Left colon (tissue), 2 donors: ENCODE measurements at regions not wholly inside any gene's neighbourhood (a gene's known extent, or its start where the extent isn't known, plus 50 kb on each side); places are given as distances from the start of the nearest gene placed in this dataset.
"Not testable (repeated sequence)": the region's sequence is repeated elsewhere in the genome, so short reads cannot be mapped to it uniquely, and the experiment has no call there.

Source experiments
- ATAC-seq: fragments of 200-7000 bp; cut with Tn5 transposase; one replicate; pipeline ENCODE4 v1.9.1; 2020; ENCODE audit warnings: mild to moderate bottlenecking, moderate library complexity
- DNase-seq, 2 donors: peaks; one replicate each; pipeline ENCODE4 v3.0.0-alpha.2; 2020
- intact Hi-C, 2 donors: fragments of 100-400 bp; cut with DNase I in 1 of 2; cut with micrococcal nuclease in 1 of 2; formaldehyde crosslinking; loops; one replicate each; pipeline versions ENCODE4 v1.11.2 to v1.14.0; 2022; cut with DNase I, micrococcal nuclease
- donor health status: DM: no; HTN: no; CAD: no.
- donor health status: DM: yes; HTN: yes; CAD: no.

DNA sequence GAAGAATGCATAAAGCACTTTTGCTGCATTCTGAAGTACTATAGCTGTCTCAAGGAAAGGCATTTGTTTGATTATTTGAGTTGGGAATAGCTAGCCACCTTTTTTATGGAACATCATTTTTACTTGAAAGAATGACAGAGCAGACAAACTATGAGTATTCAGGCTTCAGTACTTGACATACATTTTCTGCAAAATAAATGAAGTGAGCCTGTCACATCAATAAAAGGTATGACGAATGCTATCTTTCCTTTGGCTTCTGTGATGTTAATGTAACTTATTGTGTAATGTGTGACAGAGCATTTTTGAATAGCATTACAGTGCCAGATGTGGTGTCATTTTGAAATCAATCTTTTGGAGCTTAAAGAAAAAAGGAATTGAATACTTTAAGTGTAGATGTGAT is 440.3 kb upstream of the ONECUT1 start:
- DNase-seq (no peak), ATAC-seq (no peak)
- intact Hi-C loops = no loop called here

DNA sequence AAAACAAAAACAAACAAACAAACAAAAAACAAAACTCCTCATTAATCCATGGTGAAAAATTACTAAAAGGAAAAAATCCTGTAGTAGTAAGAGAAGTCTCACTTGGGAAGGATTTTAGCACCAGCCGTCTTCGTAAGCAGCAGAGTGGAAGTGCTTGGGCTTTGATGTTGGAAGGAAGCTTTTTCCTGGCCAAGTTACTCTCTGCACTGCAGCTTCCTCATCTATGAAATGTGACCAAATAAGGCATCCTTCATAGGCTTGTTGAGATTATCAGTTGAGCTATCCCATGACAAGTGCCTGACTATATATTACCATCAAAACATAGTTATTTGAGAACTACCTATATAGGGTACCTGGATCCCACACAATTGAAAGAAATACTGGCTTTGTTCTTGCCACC is 436.4 kb upstream of the ONECUT1 start:
- DNase-seq (no peak), ATAC-seq (no peak)
- intact Hi-C loops = no loop called here

DNA sequence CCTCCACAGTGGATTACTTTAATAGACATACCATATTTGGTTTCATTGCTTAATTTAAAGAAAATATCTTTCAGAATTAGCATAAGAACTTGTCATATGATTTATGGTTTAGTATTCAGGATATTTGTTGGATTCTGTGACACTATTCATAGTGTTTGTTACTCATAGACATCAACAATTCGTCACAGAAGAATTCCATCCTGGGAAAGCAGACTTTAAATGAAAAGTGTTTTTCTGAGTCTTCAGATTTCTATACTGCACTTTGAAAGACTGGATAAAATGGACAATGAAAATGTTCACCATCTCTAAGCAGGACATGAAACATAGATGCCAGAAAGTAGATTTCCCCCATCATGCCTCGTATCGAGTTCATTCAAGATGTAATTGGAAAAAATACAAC is 435.6 kb upstream of the ONECUT1 start:
- intact Hi-C loops = no loop called here
- ATAC-seq = no peak
- DNase-seq = no peak

DNA sequence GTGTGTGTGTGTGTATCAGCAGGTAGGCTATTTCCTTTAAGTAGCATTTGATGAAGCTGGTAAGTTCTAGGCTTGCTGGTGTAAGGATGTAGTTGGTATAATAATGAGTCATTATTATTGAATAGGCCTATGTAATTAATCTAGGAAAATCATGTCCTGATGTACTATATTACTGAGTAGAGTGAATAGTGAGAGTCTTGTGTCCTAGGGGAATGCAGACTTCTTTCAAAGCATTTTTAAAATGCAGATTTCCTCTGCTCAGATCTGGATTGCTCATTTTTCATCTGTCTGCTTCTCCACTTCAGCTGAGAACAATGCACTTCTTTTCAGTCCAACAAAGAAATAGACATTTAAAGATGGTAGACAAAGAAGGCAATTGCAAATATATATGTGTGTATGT is 434.2 kb upstream of the ONECUT1 start:
- ATAC-seq (no peak), DNase-seq (no peak)
- intact Hi-C loops = no loop called here

DNA sequence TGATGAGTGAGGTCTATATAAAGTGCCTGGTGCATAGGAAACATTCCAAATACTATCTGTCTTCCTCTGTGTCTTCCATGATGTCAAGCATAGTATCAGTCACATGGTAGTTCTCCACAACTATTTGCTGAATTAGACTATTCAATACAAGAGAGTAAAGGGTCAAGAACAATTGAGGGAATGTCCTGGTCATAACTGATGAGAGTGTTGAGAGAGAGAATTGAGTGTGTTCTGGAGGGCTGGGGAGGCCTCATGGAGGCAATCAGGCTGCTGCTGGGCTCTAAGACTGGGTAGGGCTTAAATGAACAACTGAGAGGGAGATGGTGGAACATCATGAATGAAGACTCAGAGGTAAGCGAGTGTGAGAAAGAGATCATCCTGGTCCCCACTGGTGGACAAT is 433.7 kb upstream of the ONECUT1 start:
- DNase-seq (no peak), ATAC-seq (no peak)

DNA sequence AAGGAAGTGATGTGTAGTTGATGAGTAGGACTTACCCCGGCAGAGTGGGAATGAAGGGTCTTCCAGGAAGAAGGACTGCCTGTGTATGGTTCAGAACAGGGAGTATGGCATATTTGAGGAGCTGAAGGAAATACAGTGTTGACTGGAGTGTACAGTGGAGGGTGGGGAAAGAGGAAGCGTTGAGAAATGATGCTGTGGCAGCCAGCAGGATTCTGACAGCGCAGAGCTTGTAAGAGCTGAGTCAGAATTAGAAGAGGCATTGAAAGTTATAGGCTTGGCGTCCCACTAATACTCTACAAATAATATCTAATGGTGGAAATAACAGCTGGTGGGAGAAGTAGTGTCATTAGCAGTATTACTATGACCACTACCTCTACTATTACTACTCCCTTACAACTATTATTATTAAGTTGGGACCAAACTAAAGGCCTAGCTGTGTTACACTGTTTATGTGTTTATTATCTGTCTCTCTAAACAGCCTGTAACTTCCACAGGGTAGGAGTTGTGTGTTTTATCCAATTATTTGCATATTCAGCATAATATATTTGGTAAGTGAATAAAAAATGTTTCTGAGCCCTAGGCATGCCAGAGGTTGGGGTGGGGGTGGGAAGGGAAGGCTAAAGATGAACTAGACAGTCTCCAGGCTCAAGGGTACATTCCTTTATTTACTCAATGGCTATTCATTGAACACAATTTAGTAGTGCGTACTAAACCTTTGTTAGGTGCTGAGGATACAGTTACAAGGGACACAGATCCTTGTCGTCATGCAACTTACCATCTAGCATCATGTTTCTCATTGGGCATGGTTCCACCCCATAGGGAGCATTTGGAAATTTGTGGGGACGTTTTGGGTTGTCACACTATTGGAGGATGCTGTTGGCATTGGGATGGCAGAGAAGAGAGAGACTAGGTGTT is 428.8 kb upstream of the ONECUT1 start:
- intact Hi-C loops = no loop called here
- ATAC-seq = no peak
- no peak for DNase-seq

More for the DNA sequence above, 433.7 kb upstream of the ONECUT1 start:
- intact Hi-C loops = no loop called here

DNA sequence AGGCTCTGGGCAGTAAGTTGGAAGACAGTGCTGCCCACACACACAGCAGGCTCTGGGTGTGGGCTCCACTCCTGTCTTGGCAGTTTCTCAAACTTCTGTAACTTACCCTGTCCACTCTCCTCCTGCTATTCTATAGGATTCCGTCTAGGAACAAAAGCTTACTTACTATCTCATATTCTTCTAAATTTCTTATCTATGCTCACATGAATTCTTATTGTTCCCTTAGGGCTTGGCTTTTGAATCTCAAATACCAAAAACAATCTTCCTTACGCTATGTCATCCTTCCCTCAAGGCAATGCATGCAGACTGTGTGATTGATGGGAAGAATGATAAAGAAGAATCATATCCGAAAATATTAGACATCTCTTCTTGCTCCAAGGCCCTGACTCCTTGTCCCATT is 425.9 kb upstream of the ONECUT1 start:
- ATAC-seq (no peak), DNase-seq (no peak)
- intact Hi-C loops = no loop called here

DNA sequence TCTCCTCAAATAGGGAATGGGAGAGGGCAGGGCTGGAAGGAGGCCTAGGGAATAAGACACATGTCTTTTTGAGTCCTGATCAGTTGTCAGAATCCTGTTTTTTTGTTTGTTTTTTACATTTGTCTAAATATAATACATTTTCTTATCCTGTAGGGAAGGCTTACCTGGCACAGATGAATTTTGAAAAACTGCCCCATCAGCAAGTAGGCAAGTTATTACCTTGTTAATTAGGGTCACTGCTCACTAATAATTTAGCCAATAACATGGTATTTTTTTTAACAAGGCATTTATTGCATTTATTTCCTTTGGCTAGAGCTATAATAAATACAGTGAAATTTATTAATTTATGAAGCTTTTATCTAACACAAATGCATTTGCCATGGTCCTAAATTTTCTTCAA is 423.2 kb upstream of the ONECUT1 start:
- DNase-seq (no peak), ATAC-seq (no peak)
- intact Hi-C loops = no loop called here

DNA sequence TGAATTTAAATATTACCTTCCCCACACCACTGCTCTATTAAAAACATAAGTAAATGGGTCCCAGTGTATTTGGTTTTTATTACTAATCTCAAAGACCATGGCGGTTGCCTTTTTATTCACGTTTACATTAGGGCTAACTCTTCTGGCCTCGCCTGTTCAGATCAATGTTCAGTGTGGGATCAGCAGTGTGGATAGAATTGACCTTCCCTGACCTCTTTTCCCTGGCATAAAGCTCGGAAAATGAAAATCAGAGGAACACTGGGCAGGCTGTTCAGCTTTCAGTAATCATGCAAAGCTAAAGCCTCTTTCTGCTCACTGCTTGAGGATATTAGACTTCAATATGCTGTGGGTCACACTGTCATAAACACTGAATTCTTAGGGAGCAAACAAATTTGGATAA is 422.6 kb upstream of the ONECUT1 start:
- no peak for ATAC-seq
- intact Hi-C loops = no loop called here
- DNase-seq = no peak

DNA sequence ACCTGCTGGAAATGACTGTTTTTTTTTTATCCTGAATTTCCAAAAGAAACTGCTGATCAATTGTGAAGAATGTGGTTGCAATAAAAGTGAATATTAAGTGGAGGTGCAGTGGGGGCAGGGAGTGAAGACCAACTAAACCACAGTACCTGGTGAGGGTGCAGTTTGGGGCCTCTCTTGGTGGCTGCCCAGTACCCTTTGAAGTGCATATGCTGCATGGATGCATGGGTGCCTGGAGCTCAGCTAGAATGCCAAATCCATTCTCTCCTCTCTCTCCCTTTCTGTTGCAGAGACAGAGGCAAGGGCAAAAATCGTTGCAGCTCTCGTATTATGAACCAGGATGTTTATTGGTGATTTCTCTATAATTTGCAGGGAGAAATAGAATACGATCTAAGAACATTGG is 420.5 kb upstream of the ONECUT1 start:
- ATAC-seq = no peak
- intact Hi-C loops = no loop called here
- no peak for DNase-seq

DNA sequence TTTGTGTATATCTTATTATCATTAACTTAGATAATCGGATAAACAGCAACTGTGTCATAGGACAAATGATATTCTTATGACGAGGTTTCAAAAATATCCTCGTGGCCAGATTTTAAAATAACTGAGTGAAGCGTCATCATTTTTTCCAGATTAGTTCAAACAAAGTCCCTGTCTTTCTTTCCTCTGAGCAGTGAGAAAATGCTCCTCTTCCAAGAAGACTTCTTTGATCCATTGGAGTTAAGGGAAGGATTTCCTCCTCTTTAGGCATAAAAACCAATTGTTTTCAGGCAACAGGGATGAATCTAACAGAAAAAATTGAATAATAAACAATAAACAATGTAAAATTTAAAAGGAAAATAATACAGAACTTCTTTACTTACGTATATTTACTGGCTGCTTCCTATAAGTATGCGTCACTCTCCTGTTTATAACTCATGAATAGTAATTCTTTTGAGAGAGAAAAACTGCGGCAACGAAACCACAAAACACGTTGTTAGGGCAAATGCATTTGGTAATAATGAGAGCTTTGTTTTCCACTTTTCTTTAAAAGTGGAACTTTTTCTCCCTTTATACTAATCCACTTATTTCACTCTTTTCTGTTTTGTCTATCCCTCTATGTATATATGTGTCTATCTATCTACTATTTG is 419.4 kb upstream of the ONECUT1 start:
- intact Hi-C loops = no loop called here
- ATAC-seq = no peak

DNA sequence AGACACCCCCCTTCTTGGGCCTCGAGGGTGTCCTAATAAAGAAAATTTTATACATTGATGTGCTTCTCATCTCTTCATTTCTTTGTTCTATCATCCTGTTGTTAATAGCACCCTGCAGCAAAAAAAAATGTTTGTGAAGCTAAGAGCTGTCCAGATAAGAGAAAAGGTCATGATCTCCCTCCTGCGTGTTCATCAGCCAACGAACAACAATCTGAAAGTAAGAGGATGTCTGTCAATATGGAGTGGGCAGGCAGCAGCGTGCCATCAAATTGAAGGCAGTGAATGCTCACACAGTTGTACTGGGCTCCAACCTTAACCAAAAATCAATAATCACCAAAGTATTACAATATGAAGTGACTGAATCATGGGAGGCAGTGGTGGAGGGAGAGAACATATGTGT is 418.6 kb upstream of the ONECUT1 start:
- DNase-seq (no peak), ATAC-seq (no peak)
- intact Hi-C loops = no loop called here

More for the DNA sequence above, 419.4 kb upstream of the ONECUT1 start:
- no peak for DNase-seq

DNA sequence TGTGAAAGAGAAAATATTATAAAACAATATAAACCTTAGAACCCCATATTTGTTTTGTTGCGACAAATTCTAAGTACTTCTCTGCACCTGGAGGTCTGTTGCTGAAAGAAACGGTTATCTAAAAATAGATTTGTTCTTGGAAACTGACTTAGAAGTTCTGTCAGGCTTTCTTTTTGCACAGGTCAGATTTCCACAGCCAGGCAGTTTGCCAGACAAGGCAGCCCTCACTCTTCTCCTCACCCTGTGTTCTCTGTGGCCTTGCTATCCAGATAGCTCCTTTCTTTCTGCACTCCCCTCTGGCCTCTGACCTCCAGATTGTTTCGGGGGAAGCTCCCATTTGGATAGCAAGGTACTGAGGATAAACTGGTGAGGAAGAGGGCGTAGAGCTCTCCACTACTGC is 413.3 kb upstream of the ONECUT1 start:
- ATAC-seq = no peak
- DNase-seq = no peak
- intact Hi-C loops = no loop called here

DNA sequence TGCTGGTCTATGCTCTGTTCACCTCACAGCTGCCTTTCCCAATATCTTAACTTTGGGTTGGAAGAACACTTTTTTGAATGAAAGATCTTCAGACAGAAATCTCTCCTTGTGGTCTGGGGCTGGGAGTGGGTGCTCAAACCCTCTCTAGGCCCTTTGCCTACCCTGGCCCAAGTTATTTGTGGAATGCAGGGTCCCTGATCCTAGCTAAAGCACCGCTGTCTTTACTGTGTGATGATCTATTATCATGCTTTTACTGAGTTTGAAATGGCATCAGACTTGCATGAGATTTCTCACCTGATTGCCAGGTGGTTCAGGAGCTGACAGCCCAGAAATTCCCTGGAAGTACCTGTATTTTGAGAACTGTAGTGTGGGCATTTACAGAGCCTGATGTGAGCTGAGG is 412.7 kb upstream of the ONECUT1 start:
- ATAC-seq (no peak), DNase-seq (no peak)
- intact Hi-C loops = no loop called here

DNA sequence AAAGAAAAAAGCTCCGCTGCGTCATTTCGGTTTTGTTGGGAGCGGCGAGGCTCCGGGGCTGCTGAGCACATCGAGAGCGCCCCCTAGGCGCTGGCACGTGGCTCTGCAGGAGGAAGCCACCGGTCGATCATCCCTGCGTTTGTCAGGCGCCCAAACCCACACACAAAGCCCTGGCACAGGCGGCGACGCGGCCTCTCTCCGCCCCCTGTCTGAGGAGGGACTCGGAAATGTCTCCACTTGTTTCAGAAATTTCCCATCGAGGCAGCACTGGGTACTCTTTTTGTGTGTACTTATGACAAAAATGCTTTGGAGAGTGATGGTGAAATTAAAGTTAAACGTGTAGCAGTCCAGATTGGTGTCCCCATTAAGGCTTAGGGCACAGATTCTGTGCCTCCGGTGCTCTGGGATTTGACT is 407.3 kb upstream of the ONECUT1 start:
- intact Hi-C loops = loop anchor here in 1 of 2 donors (5.0 kb wide), 1 partner anchor 415 kb away; no protein-coding TSS in a partner anchor
- peak; percentile 29 to 58 for DNase-seq
- peak; percentile 84 for ATAC-seq

DNA sequence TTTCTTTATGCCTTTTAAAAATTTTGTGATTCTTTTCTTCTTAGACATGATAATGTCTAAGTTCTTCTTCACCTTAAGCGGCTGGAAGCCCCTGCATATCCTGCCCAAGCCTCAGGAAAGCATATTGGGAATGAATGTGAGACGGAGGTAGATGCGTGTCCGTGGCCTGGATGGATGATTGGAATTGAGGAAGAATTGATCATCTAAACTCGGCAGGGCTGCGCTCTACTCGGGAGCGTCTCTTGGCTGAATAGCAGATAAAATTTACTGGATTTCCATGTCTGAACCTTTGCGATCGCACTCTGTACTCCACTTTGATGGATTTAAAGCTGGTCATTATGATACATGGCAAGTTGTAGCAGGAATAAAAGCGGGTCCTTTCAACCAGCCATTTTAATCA is 406.7 kb upstream of the ONECUT1 start:
- DNase-seq (no peak), ATAC-seq (no peak)
- intact Hi-C loops = loop anchor here in 1 of 2 donors (5.0 kb wide), 1 partner anchor 414 kb away; no protein-coding TSS in a partner anchor

DNA sequence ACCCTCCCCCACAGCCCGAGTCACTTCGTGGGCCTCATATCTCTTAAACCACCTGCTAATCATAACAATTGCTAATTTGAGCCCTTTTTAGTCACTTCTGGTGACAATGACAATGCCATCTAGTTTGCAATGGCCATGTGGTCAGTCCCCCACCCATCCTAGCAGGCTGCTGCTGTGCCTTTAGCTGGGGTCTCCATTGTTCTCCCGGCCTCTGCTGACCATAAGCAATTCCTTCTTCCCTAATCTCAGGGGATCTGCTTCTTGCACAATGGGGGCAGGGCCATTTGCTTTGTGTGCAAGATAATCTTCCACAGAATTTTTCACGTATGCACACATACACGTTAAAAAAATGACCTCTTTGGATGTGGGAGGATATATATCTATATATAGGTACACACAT is 406.1 kb upstream of the ONECUT1 start:
- DNase-seq (no peak), ATAC-seq (no peak)
- intact Hi-C loops = loop anchor here in 1 of 2 donors (5.0 kb wide), 1 partner anchor 414 kb away; no protein-coding TSS in a partner anchor

DNA sequence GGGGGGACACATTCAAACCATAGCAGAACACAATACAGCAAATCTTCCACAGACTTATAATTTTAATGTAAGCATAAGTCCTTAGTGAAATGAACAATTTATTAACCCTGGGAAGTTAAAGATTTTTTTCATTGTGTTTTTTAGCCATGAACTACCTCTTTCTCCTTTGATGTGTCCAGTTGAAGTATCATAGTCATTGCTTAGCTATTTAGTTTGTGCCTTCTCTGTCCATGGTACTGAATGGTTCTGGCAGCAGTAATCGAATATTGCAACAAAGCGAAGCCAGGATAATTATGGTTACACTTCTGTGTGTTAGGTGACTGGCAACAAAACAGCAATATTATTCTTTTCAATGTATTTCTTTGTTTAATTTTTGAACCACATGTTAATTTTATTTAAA is 403.0 kb upstream of the ONECUT1 start:
- DNase-seq (no peak), ATAC-seq (no peak)
- intact Hi-C loops = no loop called here

DNA sequence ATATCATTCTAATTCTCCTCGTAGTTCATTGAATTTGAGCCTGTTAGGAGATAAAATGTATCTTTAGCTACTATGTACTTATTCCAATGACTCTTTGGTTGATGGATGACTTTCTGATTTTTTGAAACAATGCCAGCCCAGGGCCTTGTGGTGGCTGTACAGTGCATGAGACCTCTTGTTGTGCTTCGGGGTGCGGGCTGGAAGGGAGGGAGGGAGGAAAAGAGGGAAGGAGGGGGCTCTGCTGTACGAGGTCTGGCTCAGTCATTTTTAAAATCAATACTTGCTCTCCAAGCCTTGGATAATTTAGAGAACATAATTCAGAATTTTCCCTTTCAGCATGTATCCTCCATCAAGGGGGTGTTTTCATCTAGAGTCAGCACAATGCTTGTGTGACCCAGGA is 399.7 kb upstream of the ONECUT1 start:
- ATAC-seq = no peak
- intact Hi-C loops = no loop called here
- DNase-seq = no peak

DNA sequence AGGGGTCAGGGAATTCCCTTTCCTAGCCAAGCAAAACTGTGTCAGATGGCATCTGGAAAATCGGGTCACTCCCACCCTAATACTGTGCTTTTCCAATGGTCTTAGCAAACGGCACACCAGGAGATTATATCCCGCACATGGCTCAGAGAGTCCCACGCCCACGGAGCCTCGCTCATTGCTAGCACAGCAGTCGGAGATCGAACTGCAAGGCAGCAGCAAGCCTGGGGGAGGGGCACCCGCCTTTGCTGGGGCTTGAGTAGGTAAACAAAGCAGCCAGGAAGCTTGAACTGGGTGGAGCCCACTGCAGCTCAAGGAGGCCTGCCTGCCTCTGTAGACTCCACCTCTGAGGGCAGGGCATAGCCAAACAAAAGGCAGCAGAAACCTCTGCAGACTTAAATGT is 393.3 kb upstream of the ONECUT1 start:
- DNase-seq, intact Hi-C loops, ATAC-seq: not testable (repeated sequence)
